ENCODE measurements at regions not wholly inside any gene's neighbourhood (a gene's known extent, or its start where the extent isn't known, plus 50 kb on each side); places are given as distances from the start of the nearest gene placed in this dataset.

- no peak overlapping the region for H3K18ac ChIP-seq (ENCODE audit: low read length)
- no peaks in the 10 kb centered on the region for H3K79me2 ChIP-seq (ENCODE audit: control insufficient read depth, insufficient read depth, low read length, poor library complexity)
- no peak overlapping the region for H3K9ac ChIP-seq (ENCODE audit: low read length)
- no peak overlapping the region for H2BK5ac ChIP-seq (ENCODE audit: low read depth, low read length, poor library complexity)
- no peak overlapping the region for H4K12ac ChIP-seq (ENCODE audit: low read depth, low read length)
- no peaks in the 10 kb centered on the region for H3K36me3 ChIP-seq (ENCODE audit: control insufficient read depth in 1 of 2, insufficient read depth in 2 of 2, low read length in 2 of 2)
- H3K9me3 ChIP-seq (ENCODE audit: insufficient read depth, low read depth, low read length) = no peaks in the 10 kb centered on the region
- no peak overlapping the region for H3K4me3 ChIP-seq (ENCODE audit: low read depth, low read length)
- H3K14ac ChIP-seq (ENCODE audit: low read length) = no peak overlapping the region
- H4K91ac ChIP-seq (ENCODE audit: low read depth, low read length) = no peak overlapping the region
- no peak for DNase-seq
- H2AFZ ChIP-seq (ENCODE audit: insufficient read depth, low read length, poor library complexity) = no peak overlapping the region
- H3K27me3 ChIP-seq (ENCODE audit: insufficient read depth, low read length) = no peaks in the 10 kb centered on the region
- H3K27ac ChIP-seq (ENCODE audit: low read depth, low read length) = no peak overlapping the region
- no peaks in the 10 kb centered on the region for H3K4me1 ChIP-seq (ENCODE audit: control insufficient read depth in 1 of 2, insufficient read depth in 2 of 2, low read length in 2 of 2)
- no peak overlapping the region for H3K4ac ChIP-seq (ENCODE audit: low read depth, low read length)
- WGBS (ENCODE audit: extremely low coverage, insufficient coverage, insufficient read length) = no CpG with 5 or more reads among the region's 4 CpGs
- no peak overlapping the region for H3K23ac ChIP-seq (ENCODE audit: low read length)
- H2AK5ac ChIP-seq (ENCODE audit: low read length) = no peak overlapping the region
- no peak overlapping the region for H2BK12ac ChIP-seq (ENCODE audit: low read length)
- H2BK120ac ChIP-seq (ENCODE audit: insufficient read depth, low read length, poor library complexity) = no peak overlapping the region
- no peak overlapping the region for H3K4me2 ChIP-seq (ENCODE audit: low read length)
- no peak overlapping the region for H4K8ac ChIP-seq (ENCODE audit: low read depth, low read length)
- no peaks in the 10 kb centered on the region for H3K79me1 ChIP-seq (ENCODE audit: low read length)
These were observed 188.2 kb downstream of the CCT6B start for GRCh38 chr17:34773036-34773435.

DNA sequence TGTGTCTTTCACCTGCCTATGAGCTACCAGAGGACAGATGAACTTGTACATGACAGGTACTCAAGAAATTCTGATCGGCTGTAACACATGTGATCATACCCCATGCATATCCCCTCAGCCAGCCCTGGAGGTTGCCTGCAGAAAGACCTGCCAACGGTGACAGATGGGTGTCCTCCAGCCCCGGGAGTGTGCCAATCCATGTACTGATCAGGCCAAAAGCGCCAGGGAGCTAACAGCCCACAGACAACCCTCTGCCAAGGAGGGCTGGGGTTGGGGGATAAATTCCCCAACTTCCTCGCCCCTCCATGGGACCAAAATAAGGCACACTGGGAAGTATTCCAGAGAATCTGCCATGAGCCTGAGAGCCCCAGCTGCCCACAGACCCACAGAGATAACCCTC is 189.4 kb downstream of the CCT6B start:
- no peak overlapping the region for H2AK5ac ChIP-seq (ENCODE audit: low read length)
- no peak overlapping the region for H3K14ac ChIP-seq (ENCODE audit: low read length)
- no peak overlapping the region for H4K12ac ChIP-seq (ENCODE audit: low read depth, low read length)
- no peak overlapping the region for H4K91ac ChIP-seq (ENCODE audit: low read depth, low read length)
- no peaks in the 10 kb centered on the region for H3K79me1 ChIP-seq (ENCODE audit: low read length)
- no peak overlapping the region for H3K4me3 ChIP-seq (ENCODE audit: low read depth, low read length)
- no peak overlapping the region for H2AFZ ChIP-seq (ENCODE audit: insufficient read depth, low read length, poor library complexity)
- no peak overlapping the region for H2BK5ac ChIP-seq (ENCODE audit: low read depth, low read length, poor library complexity)
- H2BK120ac ChIP-seq (ENCODE audit: insufficient read depth, low read length, poor library complexity) = no peak overlapping the region
- no peaks in the 10 kb centered on the region for H3K36me3 ChIP-seq (ENCODE audit: control insufficient read depth in 1 of 2, insufficient read depth in 2 of 2, low read length in 2 of 2)
- no CpG with 5 or more reads among the region's 5 CpGs for WGBS (ENCODE audit: extremely low coverage, insufficient coverage, insufficient read length)
- H4K8ac ChIP-seq (ENCODE audit: low read depth, low read length) = no peak overlapping the region
- H3K18ac ChIP-seq (ENCODE audit: low read length) = no peak overlapping the region
- no peak overlapping the region for H3K27ac ChIP-seq (ENCODE audit: low read depth, low read length)
- no peak overlapping the region for H3K4me2 ChIP-seq (ENCODE audit: low read length)
- no peak for DNase-seq
- no peak overlapping the region for H3K4ac ChIP-seq (ENCODE audit: low read depth, low read length)
- H3K9ac ChIP-seq (ENCODE audit: low read length) = no peak overlapping the region
- H3K4me1 ChIP-seq (ENCODE audit: control insufficient read depth in 1 of 2, insufficient read depth in 2 of 2, low read length in 2 of 2) = no peaks in the 10 kb centered on the region
- no peak overlapping the region for H3K23ac ChIP-seq (ENCODE audit: low read length)
- no peak overlapping the region for H2BK12ac ChIP-seq (ENCODE audit: low read length)
- no peaks in the 10 kb centered on the region for H3K79me2 ChIP-seq (ENCODE audit: control insufficient read depth, insufficient read depth, low read length, poor library complexity)
- H3K27me3 ChIP-seq (ENCODE audit: insufficient read depth, low read length) = no peaks in the 10 kb centered on the region
- H3K9me3 ChIP-seq (ENCODE audit: insufficient read depth, low read depth, low read length) = no peaks in the 10 kb centered on the region

DNA sequence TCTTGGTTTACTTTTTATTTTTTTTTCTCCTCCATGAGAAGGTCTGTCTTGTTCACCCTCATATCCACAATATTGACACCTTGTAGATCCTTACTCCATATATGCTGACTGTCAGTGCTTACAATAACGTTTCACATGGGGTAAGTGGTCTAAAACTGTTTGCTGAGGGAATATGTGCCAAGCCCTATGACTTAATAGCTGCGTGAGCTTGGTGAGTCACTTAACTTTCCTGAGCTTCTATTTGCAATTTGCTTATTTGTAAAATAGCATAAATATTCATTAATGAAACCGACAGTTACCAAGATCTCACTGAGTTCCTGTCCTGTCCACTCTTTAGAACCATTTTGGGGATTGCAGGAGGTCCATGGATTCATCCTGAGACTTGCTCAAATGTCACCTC is 190.7 kb downstream of the CCT6B start:
- Histone ChIP-seq H3K4me1 (ENCODE audit: control insufficient read depth in 1 of 2, insufficient read depth in 2 of 2, low read length in 2 of 2) (no peaks in the 10 kb centered on the region), H3K4ac (ENCODE audit: low read depth, low read length) (no peak overlapping the region), H2AFZ (ENCODE audit: insufficient read depth, low read length, poor library complexity) (no peak overlapping the region), H3K18ac (ENCODE audit: low read length) (no peak overlapping the region), H3K9ac (ENCODE audit: low read length) (no peak overlapping the region), H2AK5ac (ENCODE audit: low read length) (no peak overlapping the region), H3K79me2 (ENCODE audit: control insufficient read depth, insufficient read depth, low read length, poor library complexity) (no peaks in the 10 kb centered on the region), H2BK12ac (ENCODE audit: low read length) (no peak overlapping the region), H3K79me1 (ENCODE audit: low read length) (no peaks in the 10 kb centered on the region), H2BK120ac (ENCODE audit: insufficient read depth, low read length, poor library complexity) (no peak overlapping the region), H3K27ac (ENCODE audit: low read depth, low read length) (no peak overlapping the region), H2BK5ac (ENCODE audit: low read depth, low read length, poor library complexity) (no peak overlapping the region), H3K36me3 (ENCODE audit: control insufficient read depth in 1 of 2, insufficient read depth in 2 of 2, low read length in 2 of 2) (no peaks in the 10 kb centered on the region), H4K91ac (ENCODE audit: low read depth, low read length) (no peak overlapping the region), H3K4me2 (ENCODE audit: low read length) (no peak overlapping the region), H3K27me3 (ENCODE audit: insufficient read depth, low read length) (no peaks in the 10 kb centered on the region), H3K14ac (ENCODE audit: low read length) (no peak overlapping the region), H3K9me3 (ENCODE audit: insufficient read depth, low read depth, low read length) (no peaks in the 10 kb centered on the region), H4K12ac (ENCODE audit: low read depth, low read length) (no peak overlapping the region), H3K4me3 (ENCODE audit: low read depth, low read length) (no peak overlapping the region), H4K8ac (ENCODE audit: low read depth, low read length) (no peak overlapping the region), H3K23ac (ENCODE audit: low read length) (no peak overlapping the region)
- WGBS (ENCODE audit: extremely low coverage, insufficient coverage, insufficient read length) = no CpG with 5 or more reads among the region's 3 CpGs
- DNase-seq = no peak

- Histone ChIP-seq H4K8ac (ENCODE audit: low read depth, low read length) (no peak overlapping the region), H3K23ac (ENCODE audit: low read length) (no peak overlapping the region), H3K18ac (ENCODE audit: low read length) (no peak overlapping the region), H3K4ac (ENCODE audit: low read depth, low read length) (no peak overlapping the region), H3K79me1 (ENCODE audit: low read length) (no peaks in the 10 kb centered on the region), H4K12ac (ENCODE audit: low read depth, low read length) (no peak overlapping the region), H3K4me2 (ENCODE audit: low read length) (no peak overlapping the region), H3K27me3 (ENCODE audit: insufficient read depth, low read length) (no peaks in the 10 kb centered on the region), H3K9ac (ENCODE audit: low read length) (no peak overlapping the region), H2AFZ (ENCODE audit: insufficient read depth, low read length, poor library complexity) (no peak overlapping the region), H3K79me2 (ENCODE audit: control insufficient read depth, insufficient read depth, low read length, poor library complexity) (no peaks in the 10 kb centered on the region), H3K14ac (ENCODE audit: low read length) (no peak overlapping the region), H3K27ac (ENCODE audit: low read depth, low read length) (no peak overlapping the region), H2BK5ac (ENCODE audit: low read depth, low read length, poor library complexity) (no peak overlapping the region), H2AK5ac (ENCODE audit: low read length) (no peak overlapping the region), H2BK120ac (ENCODE audit: insufficient read depth, low read length, poor library complexity) (no peak overlapping the region), H2BK12ac (ENCODE audit: low read length) (no peak overlapping the region), H3K4me1 (ENCODE audit: control insufficient read depth in 1 of 2, insufficient read depth in 2 of 2, low read length in 2 of 2) (no peaks in the 10 kb centered on the region), H3K4me3 (ENCODE audit: low read depth, low read length) (no peak overlapping the region), H3K36me3 (ENCODE audit: control insufficient read depth in 1 of 2, insufficient read depth in 2 of 2, low read length in 2 of 2) (no peaks in the 10 kb centered on the region), H4K91ac (ENCODE audit: low read depth, low read length) (no peak overlapping the region), H3K9me3 (ENCODE audit: insufficient read depth, low read depth, low read length) (no peaks in the 10 kb centered on the region)
- no CpG with 5 or more reads among the region's 2 CpGs for WGBS (ENCODE audit: extremely low coverage, insufficient coverage, insufficient read length)
- no peak for DNase-seq
These were observed 190.5 kb downstream of the TMEM132E start for GRCh38 chr17:34769899-34770298.

All from trophoblast cell (in vitro differentiated cells and primary cell).